ENCODE measurements at regions not wholly inside any gene's neighbourhood (a gene's known extent, or its start where the extent isn't known, plus 50 kb on each side); places are given as distances from the start of the nearest gene placed in this dataset.
"Not testable (repeated sequence)": the region's sequence is repeated elsewhere in the genome, so short reads cannot be mapped to it uniquely, and the experiment has no call there.

DNA sequence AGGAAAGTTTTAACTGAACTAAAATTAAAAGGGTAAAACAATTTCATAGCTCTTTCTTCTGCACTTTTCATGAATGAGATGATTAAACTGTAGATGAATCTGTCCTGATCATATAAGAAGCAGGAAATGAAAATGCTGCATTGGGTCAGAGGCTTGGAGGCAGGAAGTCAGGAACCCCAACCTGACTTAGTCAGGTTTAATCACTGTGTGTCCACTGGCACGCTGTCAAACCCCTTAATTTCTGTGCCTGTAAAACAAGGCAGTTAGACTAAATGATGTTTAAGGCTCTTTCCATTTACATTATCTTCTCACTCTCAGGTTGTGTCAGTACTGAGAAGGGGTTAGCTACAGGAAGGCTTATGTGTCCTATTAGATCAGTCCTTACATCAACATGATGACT lies 193.3 kb upstream of the TTC14 start:
- ATAC-seq (no peak), DNase-seq (ENCODE audit: low spot score) (no peak)
- Mint-ChIP-seq H3K4me1 (ENCODE audit: low read depth in 2 of 2) (no peaks in the 10 kb centered on the region), H3K27ac (no peak overlapping the region), H3K27me3 (no peaks in the 10 kb centered on the region), H3K9me3 (peaks cover 12% of the 10 kb centered on the region), H3K4me3 (no peak overlapping the region), H3K36me3 (peaks cover 6% of the 10 kb centered on the region)

DNA sequence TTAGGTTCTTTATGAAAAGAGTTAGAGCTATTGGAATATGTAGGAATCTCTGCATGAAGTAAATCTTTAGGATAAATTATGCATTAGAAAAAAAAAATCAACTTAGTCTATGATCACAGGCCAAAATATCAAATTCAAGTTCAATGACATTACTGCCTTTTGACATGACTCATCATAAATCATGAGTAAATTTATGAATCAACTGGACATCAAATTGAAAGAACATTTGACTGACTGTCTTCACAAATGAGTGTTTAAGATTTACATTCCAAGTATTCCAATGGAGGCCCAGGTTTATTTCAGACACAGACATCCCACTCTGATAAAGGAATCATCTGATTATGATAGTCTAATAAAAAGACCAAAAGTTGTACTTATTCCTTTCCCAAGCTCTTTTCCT lies 192.8 kb upstream of the TTC14 start:
- Mint-ChIP-seq H3K27me3 (no peaks in the 10 kb centered on the region), H3K4me1 (ENCODE audit: low read depth in 2 of 2) (no peaks in the 10 kb centered on the region), H3K9me3 (peaks cover 13% of the 10 kb centered on the region), H3K36me3 (peaks cover 6% of the 10 kb centered on the region), H3K4me3 (no peak overlapping the region), H3K27ac (no peak overlapping the region)
- ATAC-seq (no peak), DNase-seq (ENCODE audit: low spot score) (no peak)

DNA sequence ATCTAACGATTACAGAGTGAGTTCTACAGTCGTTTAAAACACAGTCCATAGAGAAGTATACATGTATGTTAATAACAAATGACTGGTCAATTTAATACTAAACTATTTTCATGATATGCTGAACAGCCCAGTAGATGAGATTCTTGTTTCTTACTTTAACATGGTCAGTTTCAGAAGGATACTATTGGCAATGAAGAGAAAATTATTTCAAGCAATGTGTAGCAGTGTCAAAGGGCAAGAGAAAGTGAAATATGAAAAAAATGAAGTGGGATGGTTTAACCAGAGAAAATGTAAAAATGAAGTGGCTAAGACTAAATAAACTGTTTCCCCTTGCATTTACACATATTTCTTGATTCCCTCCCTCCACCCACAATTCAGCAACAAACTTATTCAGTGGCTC lies 192.1 kb upstream of the TTC14 start:
- Mint-ChIP-seq H3K27me3 (no peaks in the 10 kb centered on the region), H3K36me3 (peaks cover 6% of the 10 kb centered on the region), H3K4me3 (no peak overlapping the region), H3K9me3 (peaks cover 11% of the 10 kb centered on the region), H3K27ac (no peak overlapping the region), H3K4me1 (ENCODE audit: low read depth in 2 of 2) (no peaks in the 10 kb centered on the region)
- ATAC-seq = no peak
- DNase-seq (ENCODE audit: low spot score) = no peak

DNA sequence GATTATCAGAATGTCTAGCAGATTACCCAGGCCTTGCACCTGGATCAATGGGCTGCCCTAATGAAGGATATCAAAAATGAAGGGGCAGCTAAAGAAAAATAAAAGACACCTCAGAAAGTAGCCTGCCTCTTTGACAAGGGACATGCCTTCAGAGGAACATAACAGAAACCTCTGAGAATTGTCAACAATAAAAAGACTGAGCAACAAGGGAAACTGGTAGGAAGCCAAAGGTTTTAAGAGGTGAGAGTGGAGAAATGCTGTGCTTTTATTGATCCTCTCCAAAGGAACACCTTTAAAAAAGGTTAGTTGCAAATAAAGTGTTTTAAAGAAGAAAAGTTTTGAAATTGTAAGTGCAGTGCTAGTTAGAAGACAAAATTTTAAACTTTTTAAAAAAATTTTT lies 187.8 kb upstream of the TTC14 start:
- Mint-ChIP-seq H3K27me3 (no peaks in the 10 kb centered on the region), H3K4me3 (no peak overlapping the region), H3K27ac (no peak overlapping the region), H3K9me3 (peaks cover 15% of the 10 kb centered on the region), H3K4me1 (ENCODE audit: low read depth in 2 of 2) (no peaks in the 10 kb centered on the region), H3K36me3 (peaks cover 6% of the 10 kb centered on the region)
- no peak for DNase-seq (ENCODE audit: low spot score)
- no peak for ATAC-seq

DNA sequence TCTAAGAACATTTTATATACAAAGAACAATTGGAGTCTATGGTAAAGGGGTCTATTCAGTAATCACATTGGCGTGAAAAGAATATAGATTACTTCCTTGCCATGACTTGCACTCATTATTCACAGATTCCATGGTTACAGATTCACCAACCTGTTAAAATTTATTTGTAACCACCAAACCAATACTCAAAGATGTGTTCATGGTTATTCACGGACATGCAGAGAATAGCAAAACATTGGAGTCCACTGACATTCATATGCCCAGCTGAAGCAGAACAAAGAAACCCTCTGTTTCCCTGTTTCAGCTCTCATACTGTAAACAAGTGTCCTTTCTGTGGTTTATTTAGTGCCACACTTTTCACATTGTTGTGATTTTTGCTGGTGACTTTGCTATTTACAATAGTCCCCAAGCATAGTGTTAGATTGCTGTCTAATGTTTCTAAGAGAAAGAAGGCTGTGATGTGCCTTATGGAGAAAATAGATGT lies 185.8 kb upstream of the TTC14 start:
- DNase-seq (ENCODE audit: low spot score) = no peak
- Mint-ChIP-seq H3K4me1 (ENCODE audit: low read depth in 2 of 2) (no peaks in the 10 kb centered on the region), H3K36me3 (peaks cover 6% of the 10 kb centered on the region), H3K4me3 (no peak overlapping the region), H3K27me3 (no peaks in the 10 kb centered on the region), H3K27ac (no peak overlapping the region), H3K9me3 (peaks cover 16% of the 10 kb centered on the region)
- ATAC-seq = no peak

DNA sequence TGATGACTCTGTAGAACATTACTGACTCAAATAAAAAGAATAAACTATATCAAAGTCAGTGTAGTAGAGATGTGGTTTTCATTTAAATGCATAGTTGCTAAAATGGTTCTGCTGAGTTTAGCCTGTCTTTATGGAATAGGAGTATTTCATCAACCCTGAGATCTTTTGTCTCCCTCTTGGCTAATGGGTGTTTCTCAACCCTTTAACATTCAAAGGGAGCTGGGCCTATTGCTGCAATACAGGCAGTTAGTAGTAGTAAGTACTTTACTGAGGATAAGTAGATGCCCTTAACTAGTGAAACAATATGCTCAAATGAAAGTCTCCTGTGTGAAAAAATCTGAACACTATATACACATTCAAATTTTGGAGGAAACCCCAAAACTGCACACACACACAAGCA lies 184.7 kb upstream of the TTC14 start:
- H3K4me1 Mint-ChIP-seq (ENCODE audit: low read depth in 2 of 2) = no peaks in the 10 kb centered on the region
- peaks cover 1% of the 10 kb centered on the region for H3K36me3 Mint-ChIP-seq
- H3K9me3 Mint-ChIP-seq = peaks cover 14% of the 10 kb centered on the region
- H3K27me3 Mint-ChIP-seq = no peaks in the 10 kb centered on the region
- ATAC-seq = no peak
- H3K27ac Mint-ChIP-seq = no peak overlapping the region
- no peak for DNase-seq (ENCODE audit: low spot score)
- H3K4me3 Mint-ChIP-seq = no peak overlapping the region

DNA sequence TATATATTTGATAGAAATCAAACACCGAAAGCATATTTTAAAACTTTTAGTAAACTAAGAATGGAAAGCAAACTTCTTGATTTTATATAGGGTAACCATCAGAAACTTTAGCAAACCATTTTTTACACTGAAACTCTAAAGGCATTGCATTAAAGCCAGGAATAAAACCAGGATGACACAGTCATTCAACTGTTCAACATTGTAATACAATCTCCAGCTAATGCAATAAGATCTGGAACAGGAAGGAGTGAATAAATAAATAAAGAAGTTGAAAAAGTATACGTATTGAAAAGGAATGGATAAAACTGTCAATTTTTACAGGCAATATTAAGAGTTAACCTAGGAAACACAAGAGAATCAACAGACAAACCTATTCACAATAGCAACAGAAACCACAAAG lies 181.9 kb upstream of the TTC14 start:
- no peaks in the 10 kb centered on the region for H3K27me3 Mint-ChIP-seq
- H3K4me1 Mint-ChIP-seq (ENCODE audit: low read depth in 2 of 2) = no peaks in the 10 kb centered on the region
- DNase-seq (ENCODE audit: low spot score) (no peak), ATAC-seq (no peak)
- peaks cover 8% of the 10 kb centered on the region for H3K9me3 Mint-ChIP-seq
- H3K36me3 Mint-ChIP-seq = no peaks in the 10 kb centered on the region
- no peak overlapping the region for H3K27ac Mint-ChIP-seq
- no peak overlapping the region for H3K4me3 Mint-ChIP-seq

DNA sequence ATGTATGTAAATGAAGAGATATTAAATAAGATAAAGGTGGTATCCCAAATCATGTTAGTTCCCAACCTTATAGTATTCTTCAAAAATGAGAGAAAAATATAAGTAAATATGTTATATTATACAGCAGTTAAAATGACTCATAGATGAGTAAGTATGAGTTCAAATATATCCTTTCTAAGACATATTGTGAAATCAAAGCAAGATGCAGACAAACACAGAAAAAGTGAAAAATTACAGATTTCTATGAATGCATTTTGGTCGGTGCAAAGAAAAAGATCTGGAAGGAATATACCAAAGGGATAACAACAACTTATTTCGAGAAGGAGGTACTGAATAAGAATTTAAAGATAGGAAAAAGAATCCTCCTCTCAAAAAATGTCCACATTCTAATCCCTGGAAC lies 181.2 kb upstream of the TTC14 start:
- H3K4me1 Mint-ChIP-seq (ENCODE audit: low read depth in 2 of 2) = no peaks in the 10 kb centered on the region
- DNase-seq (ENCODE audit: low spot score) (no peak), ATAC-seq (no peak)
- H3K9me3 Mint-ChIP-seq = peaks cover 8% of the 10 kb centered on the region
- no peaks in the 10 kb centered on the region for H3K36me3 Mint-ChIP-seq
- no peak overlapping the region for H3K4me3 Mint-ChIP-seq
- no peak overlapping the region for H3K27ac Mint-ChIP-seq
- H3K27me3 Mint-ChIP-seq = no peaks in the 10 kb centered on the region

DNA sequence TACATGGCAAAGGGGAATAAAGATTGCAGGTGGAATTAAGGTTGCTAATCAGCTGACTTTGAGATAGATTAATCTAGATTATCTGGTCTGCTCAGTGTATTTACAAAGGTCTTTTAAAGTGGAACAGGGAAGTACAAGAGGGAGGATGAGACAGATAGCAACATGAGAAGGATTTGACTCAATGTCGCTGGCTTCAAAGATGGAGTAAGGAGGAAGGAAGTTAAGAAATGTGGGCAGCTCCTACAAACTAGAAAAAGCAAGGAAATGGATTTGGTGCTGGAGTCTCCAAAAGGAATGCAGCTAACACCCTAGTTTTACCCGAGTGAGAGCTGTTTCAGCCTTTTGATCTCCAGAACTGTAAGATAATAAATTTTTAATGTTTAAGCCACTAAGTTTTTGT lies 180.7 kb upstream of the TTC14 start:
- H3K27ac Mint-ChIP-seq = no peak overlapping the region
- H3K9me3 Mint-ChIP-seq = peaks cover 8% of the 10 kb centered on the region
- no peak for ATAC-seq
- DNase-seq (ENCODE audit: low spot score) = no peak
- H3K27me3 Mint-ChIP-seq = no peaks in the 10 kb centered on the region
- H3K36me3 Mint-ChIP-seq = no peaks in the 10 kb centered on the region
- no peaks in the 10 kb centered on the region for H3K4me1 Mint-ChIP-seq (ENCODE audit: low read depth in 2 of 2)
- H3K4me3 Mint-ChIP-seq = no peak overlapping the region

DNA sequence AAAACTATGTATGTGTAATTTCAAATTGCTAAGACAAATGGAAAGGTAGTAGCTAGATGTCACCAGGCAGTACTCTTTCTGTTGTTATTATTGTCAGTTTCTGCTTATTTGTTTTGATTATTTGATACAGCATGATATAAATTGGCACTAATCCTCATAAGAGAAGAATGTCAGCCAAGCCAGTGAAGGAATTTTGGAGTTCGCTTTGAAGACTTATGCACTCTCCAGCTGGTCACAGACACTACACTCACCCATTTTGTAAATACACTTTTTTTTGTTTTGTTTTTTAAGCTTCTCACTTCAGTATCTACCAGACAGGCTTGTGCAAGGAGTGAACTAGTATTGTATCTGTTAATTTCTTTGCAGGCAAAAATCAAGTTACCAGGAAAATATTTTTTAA lies 180.2 kb upstream of the TTC14 start:
- DNase-seq (ENCODE audit: low spot score) (no peak), ATAC-seq (no peak)
- H3K4me3 Mint-ChIP-seq = no peak overlapping the region
- H3K4me1 Mint-ChIP-seq (ENCODE audit: low read depth in 2 of 2) = no peaks in the 10 kb centered on the region
- no peaks in the 10 kb centered on the region for H3K27me3 Mint-ChIP-seq
- peaks cover 12% of the 10 kb centered on the region for H3K9me3 Mint-ChIP-seq
- H3K27ac Mint-ChIP-seq = no peak overlapping the region
- H3K36me3 Mint-ChIP-seq = no peaks in the 10 kb centered on the region

DNA sequence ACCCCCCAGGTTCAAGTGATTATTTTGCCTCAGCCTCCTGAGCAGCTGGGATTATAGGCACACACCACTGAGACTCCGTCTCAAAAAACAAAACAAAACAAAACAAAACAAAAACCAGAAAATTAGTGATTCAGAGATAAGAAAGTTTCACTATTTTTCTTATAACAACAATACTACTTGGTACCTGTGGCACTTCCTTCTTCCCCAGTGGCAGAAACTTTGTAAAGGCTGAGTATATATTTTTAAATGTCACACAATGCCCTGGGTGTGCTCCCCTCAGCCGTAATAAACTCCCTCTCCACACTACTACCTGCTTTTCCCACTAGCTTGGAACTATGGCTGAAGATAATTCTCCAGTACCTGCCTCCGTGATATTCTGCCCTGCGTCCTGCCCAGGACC lies 177.7 kb upstream of the TTC14 start:
- not testable (repeated sequence) for H3K27ac Mint-ChIP-seq; H3K4me3 Mint-ChIP-seq; ATAC-seq; H3K4me1 Mint-ChIP-seq (ENCODE audit: low read depth in 2 of 2); H3K36me3 Mint-ChIP-seq; DNase-seq (ENCODE audit: low spot score); H3K9me3 Mint-ChIP-seq; H3K27me3 Mint-ChIP-seq

DNA sequence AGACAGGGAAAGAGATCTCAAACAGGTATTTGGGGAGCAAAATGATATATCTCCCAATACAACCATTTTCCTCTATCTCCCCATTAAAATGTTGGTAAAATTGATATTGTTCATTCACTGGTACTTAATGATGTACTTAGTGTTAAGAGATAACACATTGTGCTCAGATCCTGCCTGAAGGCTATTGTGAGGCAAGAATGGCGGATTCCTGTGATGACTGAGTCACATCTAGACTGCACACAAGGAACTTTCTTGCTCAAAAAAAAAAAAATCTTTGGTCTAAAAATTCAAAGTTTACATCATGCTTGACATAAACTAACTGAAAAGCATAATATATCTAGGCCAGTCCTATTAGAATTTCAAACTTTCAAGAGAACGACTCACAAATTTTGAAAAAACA lies 171.1 kb upstream of the TTC14 start:
- DNase-seq (ENCODE audit: low spot score) (no peak), ATAC-seq (no peak)
- H3K4me3 Mint-ChIP-seq = no peak overlapping the region
- no peak overlapping the region for H3K27ac Mint-ChIP-seq
- no peaks in the 10 kb centered on the region for H3K27me3 Mint-ChIP-seq
- H3K4me1 Mint-ChIP-seq (ENCODE audit: low read depth in 2 of 2) = no peaks in the 10 kb centered on the region
- H3K36me3 Mint-ChIP-seq = no peaks in the 10 kb centered on the region
- peaks cover 24% of the 10 kb centered on the region for H3K9me3 Mint-ChIP-seq

DNA sequence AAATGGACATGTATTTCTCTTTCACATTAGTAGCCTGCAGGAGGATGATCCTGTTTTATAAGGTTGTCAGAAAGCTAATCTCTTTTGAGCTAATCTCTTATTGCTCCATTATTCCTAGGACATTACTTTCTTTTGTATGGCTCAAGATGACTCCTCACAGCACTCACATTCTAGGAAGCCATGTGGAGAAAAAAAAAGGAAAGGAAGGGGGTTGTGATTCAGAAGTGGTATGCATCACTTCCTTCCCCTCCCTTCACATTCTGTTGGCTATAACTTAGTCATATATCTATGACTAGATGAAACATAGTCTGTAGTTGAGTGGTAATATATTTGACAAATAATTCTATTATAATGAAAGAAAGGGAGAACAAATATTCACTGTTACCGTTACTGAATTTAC lies 168.8 kb upstream of the TTC14 start:
- H3K27me3 Mint-ChIP-seq = no peaks in the 10 kb centered on the region
- H3K4me1 Mint-ChIP-seq (ENCODE audit: low read depth in 2 of 2) = no peaks in the 10 kb centered on the region
- no peaks in the 10 kb centered on the region for H3K36me3 Mint-ChIP-seq
- ATAC-seq (no peak), DNase-seq (ENCODE audit: low spot score) (no peak)
- H3K27ac Mint-ChIP-seq = no peak overlapping the region
- no peak overlapping the region for H3K4me3 Mint-ChIP-seq
- H3K9me3 Mint-ChIP-seq = peaks cover 23% of the 10 kb centered on the region

DNA sequence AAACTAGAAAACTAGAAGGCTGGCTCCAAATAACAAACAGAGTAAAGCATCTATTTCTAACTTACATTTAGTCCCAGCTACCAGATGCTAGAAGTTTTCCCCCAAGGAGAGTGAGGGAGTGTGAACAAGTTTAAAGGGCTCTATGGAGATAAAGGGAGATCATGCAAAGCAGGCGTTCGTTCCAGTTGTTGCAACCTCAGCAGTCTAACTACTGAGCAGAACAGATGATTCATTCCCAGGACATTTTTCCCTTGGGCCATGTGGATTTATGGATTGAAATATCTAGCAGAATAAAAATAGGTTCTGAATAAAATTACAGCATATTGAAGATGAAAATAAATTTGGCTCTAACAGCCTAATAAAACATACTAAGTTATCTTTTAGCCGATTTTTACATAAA lies 154.8 kb upstream of the TTC14 start:
- no peak overlapping the region for H3K4me3 Mint-ChIP-seq
- peaks cover 7% of the 10 kb centered on the region for H3K36me3 Mint-ChIP-seq
- H3K9me3 Mint-ChIP-seq = peaks cover 14% of the 10 kb centered on the region
- DNase-seq (ENCODE audit: low spot score) = no peak
- H3K4me1 Mint-ChIP-seq (ENCODE audit: low read depth in 2 of 2) = no peaks in the 10 kb centered on the region
- no peak for ATAC-seq
- H3K27ac Mint-ChIP-seq = no peak overlapping the region
- no peaks in the 10 kb centered on the region for H3K27me3 Mint-ChIP-seq

DNA sequence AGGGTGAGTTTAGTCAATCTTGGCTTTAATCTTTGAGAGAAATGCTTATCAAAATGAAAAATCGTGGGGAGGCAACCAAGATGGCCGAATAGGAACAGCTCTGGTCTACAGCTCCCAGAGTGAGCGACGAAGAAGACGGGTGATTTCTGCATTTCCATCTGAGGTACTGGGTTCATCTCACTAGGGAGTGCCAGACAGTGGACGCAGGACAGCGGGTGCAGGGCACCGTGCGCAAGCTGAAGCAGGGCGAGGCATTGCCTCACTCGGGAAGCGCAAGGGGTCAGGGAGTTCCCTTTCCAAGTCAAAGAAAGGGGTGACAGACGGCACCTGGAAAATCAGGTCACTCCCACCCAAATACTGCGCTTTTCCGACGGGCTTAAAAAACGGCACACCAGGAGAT lies 153.6 kb upstream of the TTC14 start:
- not testable (repeated sequence) for ATAC-seq; DNase-seq (ENCODE audit: low spot score); H3K27ac Mint-ChIP-seq; H3K36me3 Mint-ChIP-seq; H3K27me3 Mint-ChIP-seq; H3K4me3 Mint-ChIP-seq; H3K4me1 Mint-ChIP-seq (ENCODE audit: low read depth in 2 of 2)
- H3K9me3 Mint-ChIP-seq = peaks cover 11% of the 10 kb centered on the region
